Neural cell (in vitro differentiated cells): ENCODE measurements at regions not wholly inside any gene's neighbourhood (a gene's known extent, or its start where the extent isn't known, plus 50 kb on each side); places are given as distances from the start of the nearest gene placed in this dataset.

ENCODE experiments used
- H2AFZ ChIP-seq: fragments of 200-600, 300-800 bp; sonication (generic), shearing (Covaris generic); 2 replicates; pipeline ENCODE4 v1.6.0; 2014; ENCODE audit warnings: low read depth, mild to moderate bottlenecking, antibody characterized with exemption, low read length, moderate library complexity
- H3F3A ChIP-seq: fragments of 200-600 bp; shearing (Covaris generic); 2 replicates; pipeline ENCODE4 v1.6.1; 2016; ENCODE audit warnings: mild to moderate bottlenecking, moderate library complexity, mixed read lengths, antibody characterized with exemption, low read length; ENCODE audit not compliant: insufficient read depth, poor library complexity, severe bottlenecking
- H3K27ac ChIP-seq: fragments of 200-600, 300-800 bp; sonication (generic), shearing (Covaris generic); 2 replicates; pipeline ENCODE4 v1.5.1; 2014; ENCODE audit warnings: mild to moderate bottlenecking, low read length, moderate library complexity
- H3K27me3 ChIP-seq: fragments of 300-800, 200-600 bp; sonication (generic), shearing (Covaris generic); 2 replicates; pipeline ENCODE4 v1.6.0; 2014; ENCODE audit warnings: mild to moderate bottlenecking, low read depth, low read length, moderate library complexity; ENCODE audit not compliant: insufficient read depth
- H3K36me3 ChIP-seq: fragments of 300-800, 200-600 bp; sonication (generic), shearing (Covaris generic); 2 replicates; pipeline ENCODE4 v1.5.1; 2014; ENCODE audit warnings: mild to moderate bottlenecking, antibody characterized with exemption, low read length, moderate library complexity; ENCODE audit not compliant: insufficient read depth
- H3K4me2 ChIP-seq: fragments of 300-800, 200-600 bp; sonication (generic), shearing (Covaris generic); 2 replicates; pipeline ENCODE4 v1.6.0; 2014; ENCODE audit warnings: mild to moderate bottlenecking, low read length
- H3K4me3 ChIP-seq: fragments of 300-800, 200-600 bp; sonication (generic), shearing (Covaris generic); 2 replicates; pipeline ENCODE4 v1.5.1; 2014; ENCODE audit warnings: mild to moderate bottlenecking, low read length, moderate library complexity
- H3K79me2 ChIP-seq: fragments of 200-600 bp; shearing (Covaris generic); replicated peaks from 2 replicates; pipeline ENCODE4 v1.6.0; 2014; ENCODE audit warnings: mild to moderate bottlenecking, low read length, moderate library complexity; ENCODE audit not compliant: insufficient read depth
- H3K9ac ChIP-seq: fragments of 300-800, 200-600 bp; sonication (generic), shearing (Covaris generic); 2 replicates; pipeline ENCODE4 v1.6.1; 2016; ENCODE audit warnings: mild to moderate bottlenecking, low read length, mixed read lengths
- H3K9me2 ChIP-seq: fragments of 200-600 bp; shearing (Covaris generic); 2 replicates; pipeline ENCODE4 v1.6.1; 2016; ENCODE audit warnings: mild to moderate bottlenecking, low read length, mixed read lengths; ENCODE audit not compliant: insufficient read depth
- H3K9me3 ChIP-seq: fragments of 200-600, 300-800 bp; sonication (generic), shearing (Covaris generic); 2 replicates; pipeline ENCODE4 v1.6.1; 2016; ENCODE audit warnings: mild to moderate bottlenecking, mixed run types, low read length, moderate library complexity, mixed read lengths
- H4K20me1 ChIP-seq: fragments of 200-600 bp; shearing (Covaris generic); 2 replicates; pipeline ENCODE4 v1.6.1; 2016; ENCODE audit warnings: mild to moderate bottlenecking, mixed run types; ENCODE audit not compliant: insufficient read depth
- CTCF ChIP-seq: fragments of 450-650 bp; IDR thresholded peaks from 2 replicates; pipeline ENCODE4 v1.5.1; 2014; ENCODE audit warnings: antibody characterized with exemption, mild to moderate bottlenecking, moderate library complexity; ENCODE audit not compliant: poor library complexity, severe bottlenecking
- EP300 ChIP-seq: fragments of 450-650 bp; conservative IDR thresholded peaks from 2 replicates; pipeline ENCODE4 v1.6.1; 2014; ENCODE audit warnings: antibody characterized with exemption, mild to moderate bottlenecking, moderate library complexity; ENCODE audit not compliant: poor library complexity, severe bottlenecking
- EZH2 ChIP-seq: fragments of 200-600, 300-800 bp; shearing (Covaris generic), sonication (generic); IDR thresholded peaks from 2 replicates; pipeline ENCODE4 v1.6.1; 2014; ENCODE audit warnings: antibody characterized with exemption, low read length, borderline replicate concordance, mild to moderate bottlenecking; ENCODE audit not compliant: insufficient read depth, poor library complexity, severe bottlenecking
- MXI1 ChIP-seq: fragments of 450-650 bp; conservative IDR thresholded peaks from 2 replicates; pipeline ENCODE4 v1.6.1; 2014; ENCODE audit warnings: antibody characterized with exemption, mild to moderate bottlenecking; ENCODE audit not compliant: poor library complexity, severe bottlenecking
- POLR2AphosphoS5 ChIP-seq: IDR thresholded peaks from 2 replicates; pipeline ENCODE4 v1.6.1; 2012
- RAD21 ChIP-seq: fragments of 450-650 bp; conservative IDR thresholded peaks from 2 replicates; pipeline ENCODE4 v1.6.1; 2014; ENCODE audit warnings: antibody characterized with exemption, mild to moderate bottlenecking, moderate library complexity
- REST ChIP-seq: IDR thresholded peaks from 2 replicates; pipeline ENCODE4 v1.6.1; 2012; ENCODE audit warnings: borderline replicate concordance
- SMC3 ChIP-seq: fragments of 450-650 bp; conservative IDR thresholded peaks from 2 replicates; pipeline ENCODE4 v1.6.1; 2014; ENCODE audit warnings: antibody characterized with exemption, mild to moderate bottlenecking, moderate library complexity; ENCODE audit not compliant: poor library complexity

- H3K79me2 ChIP-seq, result no peaks in the 10 kb centered on the region
- no peak overlapping the region for H3K27ac ChIP-seq
- H3K4me2 ChIP-seq, result no peak overlapping the region
- no peaks in the 10 kb centered on the region for H3K9me3 ChIP-seq
- TF ChIP-seq MXI1 (no peak), RAD21 (no peak), REST (no peak), EP300 (no peak), CTCF (no peak), EZH2 (no peak), POLR2AphosphoS5 (no peak)
- no peak overlapping the region for H3K4me3 ChIP-seq
- H3K27me3 ChIP-seq, result no peaks in the 10 kb centered on the region
- H4K20me1 ChIP-seq, result no peaks in the 10 kb centered on the region
- no peak overlapping the region for H3K9ac ChIP-seq
- H3F3A ChIP-seq, result no peaks in the 10 kb centered on the region
- H3K9me2 ChIP-seq, result no peaks in the 10 kb centered on the region
- no peaks in the 10 kb centered on the region for H3K36me3 ChIP-seq
- no peak overlapping the region for H2AFZ ChIP-seq
Observed at GRCh38 chr1:37410815-37411214, 63.6 kb upstream of the ZC3H12A start.

GRCh38 chr1:37415611-37416244 lies 58.7 kb upstream of the ZC3H12A start:
- no peaks in the 10 kb centered on the region for H4K20me1 ChIP-seq
- H3K4me2 ChIP-seq, result no peak overlapping the region
- no peaks in the 10 kb centered on the region for H3F3A ChIP-seq
- H3K4me3 ChIP-seq, result no peak overlapping the region
- no peaks in the 10 kb centered on the region for H3K9me3 ChIP-seq
- no peaks in the 10 kb centered on the region for H3K9me2 ChIP-seq
- H3K27ac ChIP-seq, result no peak overlapping the region
- TF ChIP-seq SMC3 (no peak), REST (no peak)
- H3K36me3 ChIP-seq, result no peaks in the 10 kb centered on the region
- no peaks in the 10 kb centered on the region for H3K27me3 ChIP-seq
- no peak overlapping the region for H3K9ac ChIP-seq
- H3K79me2 ChIP-seq, result no peaks in the 10 kb centered on the region
- H2AFZ ChIP-seq, result no peak overlapping the region
